OCI-LY1 (cell line): ENCODE measurements at regions not wholly inside any gene's neighbourhood (a gene's known extent, or its start where the extent isn't known, plus 50 kb on each side); places are given as distances from the start of the nearest gene placed in this dataset.

Source experiments
- H2AFZ ChIP-seq: fragments of 200-600 bp; sonication (generic), shearing (Covaris generic); 2 replicates; pipeline ENCODE4 v1.6.0; 2014; ENCODE audit warnings: antibody characterized with exemption, mild to moderate bottlenecking, low read length
- H3F3A ChIP-seq: fragments of 200-600 bp; sonication (generic), shearing (Covaris generic); 2 replicates; pipeline ENCODE4 v1.6.0; 2014; ENCODE audit warnings: mild to moderate bottlenecking, antibody characterized with exemption, low read length, moderate library complexity; ENCODE audit not compliant: insufficient read depth
- H3K27ac ChIP-seq: fragments of 200-600 bp; sonication (generic); 2 replicates; pipeline ENCODE4 v1.5.1; 2014; ENCODE audit warnings: low read length, mixed run types, mild to moderate bottlenecking, low read depth; ENCODE audit not compliant: poor library complexity, severe bottlenecking
- H3K27me3 ChIP-seq: fragments of 200-600 bp; sonication (generic); 2 replicates; pipeline ENCODE4 v1.6.0; 2014; ENCODE audit warnings: antibody characterized with exemption, mild to moderate bottlenecking, low read length, moderate library complexity; ENCODE audit not compliant: insufficient read depth
- H3K36me3 ChIP-seq: fragments of 200-600 bp; sonication (generic); 2 replicates; pipeline ENCODE4 v1.6.1; 2014; ENCODE audit warnings: mild to moderate bottlenecking, antibody characterized with exemption, low read length, moderate library complexity, mixed read lengths; ENCODE audit not compliant: insufficient read depth
- H3K4me1 ChIP-seq: fragments of 200-600 bp; sonication (generic); 2 replicates; pipeline ENCODE4 v1.5.1; 2014; ENCODE audit warnings: mild to moderate bottlenecking, low read length, moderate library complexity; ENCODE audit not compliant: insufficient read depth, severe bottlenecking
- H3K4me2 ChIP-seq: fragments of 200-600 bp; sonication (generic), shearing (Covaris generic); 2 replicates; pipeline ENCODE4 v1.6.1; 2014; ENCODE audit warnings: low read length
- H3K4me3 ChIP-seq: fragments of 200-600 bp; sonication (generic); 2 replicates; pipeline ENCODE4 v1.5.1; 2014; ENCODE audit warnings: low read length, low read depth, mild to moderate bottlenecking, mixed read lengths; ENCODE audit not compliant: poor library complexity, severe bottlenecking
- H3K79me2 ChIP-seq: fragments of 200-600 bp; shearing (Covaris generic); 2 replicates; pipeline ENCODE4 v1.6.1; 2016; ENCODE audit warnings: mixed run types, low read length, mixed read lengths; ENCODE audit not compliant: insufficient read depth
- H3K9ac ChIP-seq: fragments of 200-600 bp; sonication (generic), shearing (Covaris generic); 2 replicates; pipeline ENCODE4 v1.6.1; 2014; ENCODE audit warnings: mild to moderate bottlenecking, low read length, mixed read lengths
- H3K9me2 ChIP-seq: fragments of 200-600 bp; sonication (generic), shearing (Covaris generic); 2 replicates; pipeline ENCODE4 v1.6.1; 2014; ENCODE audit warnings: low read depth, mild to moderate bottlenecking, low read length, mixed read lengths
- H3K9me3 ChIP-seq: fragments of 200-600 bp; shearing (Covaris generic); 2 replicates; pipeline ENCODE4 v1.6.1; 2014; ENCODE audit warnings: low read length, mixed read lengths
- H4K20me1 ChIP-seq: fragments of 200-600 bp; sonication (generic), shearing (Covaris generic); 2 replicates; pipeline ENCODE4 v1.6.0; 2016; ENCODE audit warnings: mild to moderate bottlenecking, low read length; ENCODE audit not compliant: insufficient read depth
- EZH2 ChIP-seq: fragments of 200-600 bp; sonication (generic), shearing (Covaris generic); IDR thresholded peaks from 2 replicates; pipeline ENCODE4 v1.8.0; 2017; ENCODE audit warnings: borderline replicate concordance, mixed run types, mild to moderate bottlenecking, antibody characterized with exemption, low read length, moderate library complexity, mixed read lengths
- TF ChIP-seq, protein P1 (sequence below): fragments of 200-600 bp; sonication (generic), shearing (Covaris generic); IDR thresholded peaks from 2 replicates; pipeline ENCODE4 v1.5.1; 2017; ENCODE audit warnings: mild to moderate bottlenecking, antibody characterized with exemption, low read length, moderate library complexity, mixed read lengths

DNA sequence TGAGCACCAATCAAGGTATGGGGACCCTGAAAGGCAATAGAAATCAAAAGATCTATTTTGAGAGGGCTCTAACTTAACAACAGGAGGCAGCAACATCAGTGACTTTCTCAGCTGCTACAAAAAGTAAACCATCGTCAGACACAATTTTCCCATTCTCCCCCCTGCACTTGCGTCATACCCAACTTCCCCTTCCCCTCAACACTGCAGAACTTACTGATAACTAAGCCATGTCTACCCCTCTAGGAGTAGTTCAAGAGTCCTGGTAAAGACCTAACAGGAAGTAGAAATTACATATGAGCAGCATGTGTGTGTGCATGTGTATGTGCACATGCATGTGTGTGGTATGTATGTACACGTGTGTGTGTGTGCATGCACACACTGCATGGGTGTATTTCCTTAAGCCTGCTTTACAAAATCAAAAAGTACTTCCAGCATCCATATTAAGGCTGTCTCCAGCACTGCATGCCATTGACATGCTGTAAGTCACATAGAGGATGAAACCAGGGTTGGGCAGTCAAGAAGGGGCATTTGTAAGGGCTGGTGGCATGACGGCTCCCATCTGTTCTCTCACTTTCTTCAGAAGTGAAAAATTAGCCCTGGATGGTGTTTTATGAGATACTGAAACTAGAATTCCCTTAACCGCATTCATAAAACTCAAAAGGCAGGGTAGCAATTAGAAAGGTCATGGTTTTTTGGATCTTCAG is 460.1 kb upstream of the RUNX1 start:
- H3K4me2 ChIP-seq = no peak overlapping the region
- no peaks in the 10 kb centered on the region for H4K20me1 ChIP-seq
- H3K9me3 ChIP-seq = no peaks in the 10 kb centered on the region
- H3K27me3 ChIP-seq = no peaks in the 10 kb centered on the region
- no peaks in the 10 kb centered on the region for H3K4me1 ChIP-seq
- no peak overlapping the region for H3K27ac ChIP-seq
- TF ChIP-seq, protein P1, sequence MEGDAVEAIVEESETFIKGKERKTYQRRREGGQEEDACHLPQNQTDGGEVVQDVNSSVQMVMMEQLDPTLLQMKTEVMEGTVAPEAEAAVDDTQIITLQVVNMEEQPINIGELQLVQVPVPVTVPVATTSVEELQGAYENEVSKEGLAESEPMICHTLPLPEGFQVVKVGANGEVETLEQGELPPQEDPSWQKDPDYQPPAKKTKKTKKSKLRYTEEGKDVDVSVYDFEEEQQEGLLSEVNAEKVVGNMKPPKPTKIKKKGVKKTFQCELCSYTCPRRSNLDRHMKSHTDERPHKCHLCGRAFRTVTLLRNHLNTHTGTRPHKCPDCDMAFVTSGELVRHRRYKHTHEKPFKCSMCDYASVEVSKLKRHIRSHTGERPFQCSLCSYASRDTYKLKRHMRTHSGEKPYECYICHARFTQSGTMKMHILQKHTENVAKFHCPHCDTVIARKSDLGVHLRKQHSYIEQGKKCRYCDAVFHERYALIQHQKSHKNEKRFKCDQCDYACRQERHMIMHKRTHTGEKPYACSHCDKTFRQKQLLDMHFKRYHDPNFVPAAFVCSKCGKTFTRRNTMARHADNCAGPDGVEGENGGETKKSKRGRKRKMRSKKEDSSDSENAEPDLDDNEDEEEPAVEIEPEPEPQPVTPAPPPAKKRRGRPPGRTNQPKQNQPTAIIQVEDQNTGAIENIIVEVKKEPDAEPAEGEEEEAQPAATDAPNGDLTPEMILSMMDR = no peak
- TF ChIP-seq EZH2 = no peak
- no peaks in the 10 kb centered on the region for H3K36me3 ChIP-seq
- H3F3A ChIP-seq = no peaks in the 10 kb centered on the region
- H3K9me2 ChIP-seq = no peaks in the 10 kb centered on the region
- no peak overlapping the region for H3K4me3 ChIP-seq
- no peak overlapping the region for H2AFZ ChIP-seq
- H3K79me2 ChIP-seq = no peaks in the 10 kb centered on the region
- no peak overlapping the region for H3K9ac ChIP-seq

- Histone ChIP-seq H3K9me3 (no peaks in the 10 kb centered on the region), H3K9ac (no peak overlapping the region), H3K27me3 (no peaks in the 10 kb centered on the region), H3K4me1 (no peaks in the 10 kb centered on the region), H3F3A (no peaks in the 10 kb centered on the region), H3K79me2 (no peaks in the 10 kb centered on the region), H2AFZ (no peak overlapping the region), H3K36me3 (no peaks in the 10 kb centered on the region), H3K4me2 (no peak overlapping the region), H3K9me2 (no peaks in the 10 kb centered on the region), H3K27ac (no peak overlapping the region), H4K20me1 (no peaks in the 10 kb centered on the region), H3K4me3 (no peak overlapping the region)
- TF ChIP-seq EZH2 = no peak
- TF ChIP-seq, protein P1 = peak; percentile 60
These were observed 459.2 kb upstream of the RUNX1 start for GRCh38 chr21:35508139-35508888.

DNA sequence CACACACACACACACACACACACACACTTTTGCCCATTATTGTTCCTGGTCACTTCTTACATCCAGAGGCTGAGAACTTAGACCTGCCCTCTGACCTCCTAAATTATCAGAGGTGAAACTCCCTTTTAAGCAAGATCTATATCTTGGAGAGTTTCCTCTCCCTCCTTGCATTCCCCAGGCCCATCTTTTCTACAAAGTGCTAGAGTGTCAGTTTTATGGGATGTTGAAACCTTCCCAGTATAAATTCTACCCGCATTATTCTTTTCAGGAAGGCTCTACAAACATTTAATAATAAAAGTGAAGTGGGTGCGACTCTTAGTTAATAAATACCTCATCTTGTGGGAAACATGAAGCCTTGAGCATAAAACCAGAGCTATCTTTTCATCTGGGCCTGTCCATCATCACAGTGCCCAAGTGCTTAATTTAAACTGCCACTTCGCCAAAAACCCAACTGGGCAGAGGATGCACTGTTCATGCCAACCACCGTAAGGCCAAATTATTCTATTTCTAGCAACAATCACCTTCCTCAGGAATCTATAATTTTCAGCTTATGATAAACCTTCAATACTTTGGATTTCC is 458.2 kb upstream of the RUNX1 start:
- Histone ChIP-seq H3K4me1 (no peaks in the 10 kb centered on the region), H3K9ac (no peak overlapping the region), H3K4me2 (no peak overlapping the region), H3K27me3 (no peaks in the 10 kb centered on the region), H3F3A (no peaks in the 10 kb centered on the region), H3K36me3 (no peaks in the 10 kb centered on the region), H3K27ac (no peak overlapping the region), H3K9me3 (no peaks in the 10 kb centered on the region), H4K20me1 (no peaks in the 10 kb centered on the region), H3K79me2 (no peaks in the 10 kb centered on the region), H2AFZ (no peak overlapping the region), H3K4me3 (no peak overlapping the region), H3K9me2 (no peaks in the 10 kb centered on the region)
- TF ChIP-seq, protein P1 = no peak
- no peak for TF ChIP-seq EZH2
